ENCODE measurements at regions not wholly inside any gene's neighbourhood (a gene's known extent, or its start where the extent isn't known, plus 50 kb on each side); places are given as distances from the start of the nearest gene placed in this dataset.

DNA sequence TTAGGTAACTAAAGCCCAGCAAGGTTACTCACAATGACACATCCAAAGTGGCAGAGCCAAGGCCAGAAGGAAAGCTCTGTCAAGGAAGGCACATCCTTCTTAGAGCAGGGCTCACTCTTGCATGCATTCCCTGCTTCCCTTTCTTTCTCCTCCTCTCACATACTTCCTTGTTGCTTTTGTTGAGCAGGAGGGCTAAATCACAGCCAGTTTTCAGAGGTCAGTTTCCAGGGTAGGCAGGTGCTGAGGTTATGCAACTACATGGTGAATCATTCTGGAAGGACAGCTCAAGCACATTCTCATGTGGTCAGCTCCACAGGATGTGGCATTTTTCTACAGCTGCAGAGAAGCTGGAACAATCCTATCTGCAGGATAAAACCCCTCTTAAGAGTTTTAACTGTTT, 275.6 kb downstream of the ZNF621 start:
- in situ Hi-C loops (cut with HindIII; ENCODE audit: low pct_ligation_motif_present, low sequenced_read_pairs): no loop called here
- Histone ChIP-seq H3K36me3 (replicated peaks) (no peaks in the 10 kb centered on the region), H3K4me3 (ENCODE audit: low read depth, low read length) (no peak overlapping the region), H3K27ac (peak overlapping the region; percentile 49), H3K27me3 (replicated peaks) (no peaks in the 10 kb centered on the region)
- no peak for TF ChIP-seq CTCF (IDR thresholded peaks at IDR 0.05; ENCODE audit: low read depth, low read length, missing control alignments)
- DNase-seq: peak; percentile 91

DNA sequence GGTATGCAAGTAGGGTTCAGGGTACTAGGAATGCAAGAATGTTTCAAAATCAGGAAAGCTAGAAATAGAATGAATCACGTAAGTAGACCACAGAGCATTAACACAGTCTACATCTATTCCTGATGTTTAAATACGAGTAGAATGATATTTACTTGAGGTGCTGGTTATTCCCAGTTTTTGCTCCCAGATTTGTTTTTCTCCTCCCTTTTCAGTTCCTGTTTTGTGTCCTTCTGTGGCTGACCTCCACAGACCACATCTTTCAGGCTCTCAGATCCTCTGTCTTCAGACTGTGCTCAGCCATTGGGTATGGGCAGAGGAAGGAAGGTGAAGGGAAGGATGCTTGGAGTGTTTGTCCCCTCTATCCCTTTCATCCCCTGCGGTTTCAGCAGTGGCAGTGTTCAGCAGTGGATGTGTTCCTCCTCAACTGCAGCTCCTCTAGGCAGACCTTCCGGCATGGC, 276.6 kb downstream of the ZNF621 start:
- Histone ChIP-seq H3K4me3 (ENCODE audit: low read depth, low read length) (no peak overlapping the region), H3K27me3 (replicated peaks) (no peaks in the 10 kb centered on the region), H3K36me3 (replicated peaks) (no peaks in the 10 kb centered on the region), H3K27ac (no peak overlapping the region)
- no peak for DNase-seq
- in situ Hi-C loops (cut with HindIII; ENCODE audit: low pct_ligation_motif_present, low sequenced_read_pairs): no loop called here
- TF ChIP-seq CTCF (IDR thresholded peaks at IDR 0.05; ENCODE audit: low read depth, low read length, missing control alignments): no peak

DNA sequence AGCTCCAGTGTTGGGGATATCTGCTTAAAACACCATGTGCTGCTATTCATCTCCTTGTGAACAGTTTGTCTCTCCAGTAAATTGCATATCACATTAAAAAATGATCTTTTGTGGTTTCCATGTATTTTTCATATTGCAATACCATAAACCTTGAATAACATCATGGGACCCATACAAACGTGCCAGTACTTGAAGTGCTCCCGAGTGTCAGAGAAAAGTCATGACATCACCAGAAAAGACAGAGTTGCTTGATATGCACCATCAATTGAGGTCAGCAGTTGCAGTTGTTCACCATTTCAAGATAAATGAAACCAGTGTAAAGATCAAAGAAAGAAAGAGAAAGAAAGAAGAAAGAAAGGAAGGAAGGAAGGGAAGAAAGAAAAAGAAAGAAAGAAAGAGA, 278.6 kb downstream of the ZNF621 start:
- Histone ChIP-seq H3K27me3 (replicated peaks) (no peaks in the 10 kb centered on the region), H3K27ac (no peak overlapping the region), H3K4me3 (ENCODE audit: low read depth, low read length) (no peak overlapping the region), H3K36me3 (replicated peaks) (no peaks in the 10 kb centered on the region)
- TF ChIP-seq CTCF (IDR thresholded peaks at IDR 0.05; ENCODE audit: low read depth, low read length, missing control alignments): no peak
- in situ Hi-C loops (cut with HindIII; ENCODE audit: low pct_ligation_motif_present, low sequenced_read_pairs): no loop called here
- DNase-seq: no peak

DNA sequence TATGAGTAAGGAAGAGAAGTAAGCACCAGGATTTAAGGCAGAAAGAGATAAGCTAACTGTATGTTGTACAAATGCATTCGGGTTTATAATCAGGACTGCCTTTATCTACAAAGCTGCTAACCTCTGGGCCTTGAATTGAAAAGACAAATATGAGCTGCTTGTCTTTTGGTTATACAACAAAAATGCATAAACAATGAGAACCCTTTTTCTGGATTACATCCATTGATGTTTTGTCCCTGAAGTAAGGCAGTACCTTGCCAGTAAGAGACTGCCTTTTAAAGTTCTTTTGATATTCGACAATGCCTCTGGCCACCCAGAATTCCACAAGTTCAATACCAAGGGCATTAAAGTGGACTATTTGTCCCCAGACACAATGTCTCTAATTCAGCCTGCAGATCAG, 280.7 kb downstream of the ZNF621 start:
- Histone ChIP-seq H3K27ac (no peak overlapping the region), H3K4me3 (ENCODE audit: low read depth, low read length) (no peak overlapping the region), H3K27me3 (replicated peaks) (no peaks in the 10 kb centered on the region), H3K36me3 (replicated peaks) (no peaks in the 10 kb centered on the region)
- no peak for DNase-seq
- no peak for TF ChIP-seq CTCF (IDR thresholded peaks at IDR 0.05; ENCODE audit: low read depth, low read length, missing control alignments)
- in situ Hi-C loops (cut with HindIII; ENCODE audit: low pct_ligation_motif_present, low sequenced_read_pairs): no loop called here

GRCh38 chr3:40810813-40811212, 286.1 kb downstream of the ZNF621 start:
- Histone ChIP-seq H3K4me3 (ENCODE audit: low read depth, low read length) (no peak overlapping the region), H3K27me3 (replicated peaks) (no peaks in the 10 kb centered on the region), H3K36me3 (replicated peaks) (no peaks in the 10 kb centered on the region), H3K27ac (no peak overlapping the region)
- TF ChIP-seq CTCF (IDR thresholded peaks at IDR 0.05; ENCODE audit: low read depth, low read length, missing control alignments): no peak
- DNase-seq: no peak
- in situ Hi-C loops (cut with HindIII; ENCODE audit: low pct_ligation_motif_present, low sequenced_read_pairs): no loop called here

DNA sequence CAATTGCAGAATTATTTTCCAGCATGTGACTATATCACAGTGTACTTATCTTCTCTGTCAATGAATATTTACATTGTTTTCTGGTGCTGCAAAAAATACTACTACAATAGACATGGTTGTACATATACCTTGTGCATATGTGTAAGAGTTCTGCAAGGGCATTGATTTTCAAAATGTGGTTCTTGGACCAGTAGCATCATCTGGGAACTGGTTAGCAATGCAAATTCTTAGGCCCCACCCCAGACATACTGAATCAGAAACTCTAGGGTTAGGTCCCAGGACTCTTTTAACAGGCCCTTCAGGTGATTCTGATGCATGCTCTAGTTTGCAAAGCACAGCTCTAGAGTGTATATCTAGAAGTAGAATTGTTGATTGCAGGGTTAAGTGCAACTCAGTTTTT, 292.3 kb downstream of the ZNF621 start:
- H3K4me3 ChIP-seq (ENCODE audit: low read depth, low read length): no peak overlapping the region
- DNase-seq: no peak
- no peaks in the 10 kb centered on the region for H3K36me3 ChIP-seq (replicated peaks)
- H3K27ac ChIP-seq: no peak overlapping the region
- in situ Hi-C loops (cut with HindIII; ENCODE audit: low pct_ligation_motif_present, low sequenced_read_pairs): no loop called here
- no peak for TF ChIP-seq CTCF (IDR thresholded peaks at IDR 0.05; ENCODE audit: low read depth, low read length, missing control alignments)
- H3K27me3 ChIP-seq (replicated peaks): no peaks in the 10 kb centered on the region
